SIG-M5 treated with dmso at 0.1 percent for 504 hours (cell line): ENCODE measurements at regions not wholly inside any gene's neighbourhood (a gene's known extent, or its start where the extent isn't known, plus 50 kb on each side); places are given as distances from the start of the nearest gene placed in this dataset.

Experiments
- DNase-seq: peaks from one replicate; lab custom pipeline; 2025; ENCODE audit not compliant: unreplicated experiment; lab: John Stamatoyannopoulos, UW

DNA sequence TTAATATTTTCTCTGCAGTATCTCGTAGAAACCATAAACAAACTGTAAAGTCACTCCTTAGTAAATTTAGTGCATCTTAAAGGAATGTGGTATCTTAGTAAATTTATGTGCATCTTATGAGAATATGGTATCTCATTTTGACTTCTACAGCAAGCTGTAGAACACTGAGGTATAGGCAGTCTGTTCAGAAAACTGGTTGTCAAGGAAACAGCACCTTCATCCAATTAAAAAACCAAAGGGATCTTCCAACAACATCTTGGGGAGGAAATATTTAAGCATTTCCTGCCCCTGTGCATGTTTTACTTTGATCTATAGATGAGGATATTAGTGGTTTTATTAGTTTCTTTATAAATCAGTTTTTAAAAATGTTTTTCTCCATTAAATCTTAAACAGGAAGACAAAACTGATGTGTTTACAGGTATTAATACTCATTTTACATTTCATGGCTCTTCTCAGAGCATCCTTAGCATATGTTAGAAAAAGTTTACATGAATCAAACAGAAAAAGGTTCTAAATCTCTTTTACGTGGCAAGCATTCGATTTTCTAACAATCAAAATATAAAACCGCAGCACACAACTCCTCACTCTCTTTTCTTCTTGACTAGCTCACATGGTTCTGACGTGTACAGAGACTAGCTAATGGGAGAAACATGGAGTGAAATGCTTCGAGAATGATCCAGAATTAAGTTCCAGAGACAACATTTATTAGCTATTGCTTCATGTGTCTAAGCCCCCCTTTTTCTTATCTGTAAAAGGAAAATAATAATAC is 668.8 kb downstream of the PTPRC start:
- DNase-seq = no peak

DNA sequence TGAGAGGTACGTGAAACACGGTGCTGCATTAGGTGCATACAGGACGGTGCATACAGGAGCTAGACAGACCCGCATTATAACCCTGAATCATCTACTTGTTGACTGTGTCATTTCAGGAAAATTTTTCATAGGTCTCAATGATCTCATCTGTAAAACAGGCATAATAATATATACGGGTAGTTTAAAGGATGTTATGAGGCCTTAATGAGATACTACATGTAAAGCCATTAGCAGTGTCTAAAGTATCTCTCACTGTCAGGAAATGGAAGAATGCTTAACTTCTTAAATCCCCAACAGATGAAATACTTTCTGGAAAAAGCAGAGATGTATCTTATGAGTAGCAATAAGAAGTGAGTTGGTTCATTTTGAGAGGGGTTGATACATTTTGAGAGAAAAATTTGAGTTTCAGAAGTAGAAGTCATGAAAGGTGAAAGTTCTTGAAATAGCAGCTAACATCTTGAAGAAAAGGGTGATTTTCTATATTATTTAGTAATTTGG is 669.6 kb downstream of the PTPRC start:
- no peak for DNase-seq

DNA sequence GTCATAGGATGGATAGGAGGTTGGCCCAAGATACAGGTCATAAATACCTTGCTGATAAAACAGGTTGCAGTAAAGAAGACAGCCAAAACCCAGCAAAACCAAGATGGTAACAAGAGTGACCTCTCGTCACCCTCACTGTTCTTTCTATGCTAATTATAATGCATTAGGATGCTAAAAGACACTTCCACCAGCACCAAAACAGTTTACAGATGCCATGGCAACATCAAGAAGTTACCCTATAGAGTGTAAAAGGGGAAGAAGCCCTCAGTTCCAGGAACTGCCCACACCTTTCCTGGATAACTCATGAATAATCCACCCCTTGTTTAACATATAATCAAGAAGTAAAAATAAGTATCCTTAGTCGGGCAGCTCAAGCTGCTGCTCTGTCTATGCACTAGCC is 671.9 kb downstream of the PTPRC start:
- no peak for DNase-seq

DNA sequence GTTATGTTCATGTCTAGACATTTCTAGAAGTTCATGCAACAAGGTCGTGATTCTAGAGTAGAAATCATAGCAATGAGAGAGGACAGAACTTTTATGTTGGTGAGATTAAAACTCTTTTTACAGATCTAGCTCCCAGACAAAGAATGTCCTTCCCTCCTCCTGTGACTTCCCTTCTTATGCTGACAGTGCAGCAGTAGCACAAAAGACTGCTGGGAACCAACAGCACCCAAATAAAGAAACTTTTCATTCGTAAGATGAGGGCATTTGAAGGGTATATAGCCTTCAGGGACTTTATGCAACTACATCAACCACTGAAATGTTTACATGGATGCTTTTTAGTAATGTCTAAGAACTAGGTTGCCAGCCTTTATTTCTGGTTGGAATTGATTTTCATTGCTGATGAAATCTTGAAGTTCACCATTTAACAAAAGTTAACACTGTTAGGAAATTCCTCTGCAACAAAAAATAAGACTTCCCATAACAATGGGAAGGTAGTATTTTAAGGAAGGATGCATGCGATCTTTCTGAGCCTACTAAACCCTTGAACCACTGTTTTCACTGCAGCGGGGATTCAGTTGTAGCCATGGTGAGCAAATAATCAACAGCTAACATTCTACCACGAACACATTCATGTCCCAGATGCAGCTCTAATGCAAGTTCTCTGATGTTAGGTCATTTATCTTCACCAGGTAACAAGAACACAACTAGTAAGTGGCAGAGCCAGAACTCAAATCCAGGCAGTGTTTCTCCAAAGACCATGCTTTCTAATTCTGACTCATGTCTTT is 672.8 kb downstream of the PTPRC start:
- DNase-seq = no peak

DNA sequence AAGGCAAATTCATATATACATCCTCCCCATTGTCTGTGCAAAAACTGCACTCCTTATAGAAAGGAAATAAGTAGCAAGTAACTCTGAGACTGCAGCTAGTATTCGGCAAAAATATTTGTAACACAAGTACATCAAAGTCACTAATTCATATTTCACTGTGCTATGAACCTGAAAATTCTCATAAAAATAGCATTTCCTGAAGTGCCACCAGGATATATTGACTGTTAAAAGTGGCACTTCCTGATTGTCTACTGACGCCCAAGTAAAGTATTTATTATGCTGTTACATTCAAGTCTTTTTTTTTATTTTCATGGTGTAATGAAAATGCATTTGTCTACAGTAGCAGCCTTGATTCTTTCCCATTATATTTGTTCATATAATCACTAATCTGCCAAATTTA is 673.8 kb downstream of the PTPRC start:
- DNase-seq = no peak

DNA sequence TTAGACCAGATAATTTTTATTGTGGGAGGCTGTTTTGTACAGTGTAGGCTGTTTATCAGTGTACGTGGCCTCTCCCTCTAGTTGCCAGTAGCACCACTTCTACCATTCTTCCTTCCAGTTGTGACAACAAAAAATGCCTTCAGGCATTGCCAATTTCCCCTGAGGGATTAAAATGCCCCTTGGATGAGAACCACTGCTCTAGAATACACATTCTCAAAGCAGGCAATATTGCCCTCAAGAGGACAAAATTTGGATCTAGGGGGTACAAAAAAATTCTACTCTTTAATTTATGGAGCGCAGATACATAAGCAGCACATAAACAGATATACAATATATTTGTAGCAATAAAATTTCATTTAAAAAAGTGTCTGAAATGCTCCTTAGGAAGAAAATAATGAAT is 674.6 kb downstream of the PTPRC start:
- DNase-seq = no peak

DNA sequence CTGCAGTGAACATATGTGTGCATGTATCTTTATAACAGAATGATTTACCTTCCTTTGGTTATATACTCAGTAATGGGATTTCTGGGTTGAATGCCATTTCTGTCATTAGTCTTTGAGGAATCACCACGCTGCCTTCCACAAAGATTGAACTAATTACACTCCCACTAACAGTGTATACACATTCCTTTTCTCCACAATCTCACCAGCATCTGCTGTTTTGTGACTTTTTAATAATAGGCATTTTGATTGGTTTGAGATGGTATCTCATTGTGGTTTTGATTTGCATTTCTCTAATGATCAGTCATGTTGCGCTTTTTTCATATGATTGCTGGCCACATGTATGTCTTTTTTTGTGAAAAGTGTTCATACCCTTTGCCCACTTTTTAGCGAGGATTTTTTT is 680.5 kb downstream of the PTPRC start:
- no peak for DNase-seq

DNA sequence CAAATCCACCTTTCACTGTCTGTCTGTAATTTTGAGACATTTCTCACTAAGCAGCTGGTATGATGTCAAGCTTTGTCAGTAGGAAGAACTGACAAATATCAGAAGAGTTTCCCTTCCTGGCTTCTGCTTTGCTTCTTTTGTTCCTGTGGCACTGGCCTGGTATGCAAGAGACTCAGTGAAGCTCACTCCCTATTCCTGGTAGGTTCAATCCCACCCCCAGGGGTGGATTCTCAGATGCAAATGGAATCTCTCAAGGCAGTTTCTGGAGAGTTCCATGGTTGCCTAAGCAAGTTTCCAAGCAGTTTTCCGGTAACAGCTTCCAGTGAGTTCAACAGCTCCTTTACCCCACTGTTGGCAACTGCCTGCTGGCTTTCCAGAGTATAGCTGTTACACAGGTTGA is 683.4 kb downstream of the PTPRC start:
- DNase-seq = no peak

DNA sequence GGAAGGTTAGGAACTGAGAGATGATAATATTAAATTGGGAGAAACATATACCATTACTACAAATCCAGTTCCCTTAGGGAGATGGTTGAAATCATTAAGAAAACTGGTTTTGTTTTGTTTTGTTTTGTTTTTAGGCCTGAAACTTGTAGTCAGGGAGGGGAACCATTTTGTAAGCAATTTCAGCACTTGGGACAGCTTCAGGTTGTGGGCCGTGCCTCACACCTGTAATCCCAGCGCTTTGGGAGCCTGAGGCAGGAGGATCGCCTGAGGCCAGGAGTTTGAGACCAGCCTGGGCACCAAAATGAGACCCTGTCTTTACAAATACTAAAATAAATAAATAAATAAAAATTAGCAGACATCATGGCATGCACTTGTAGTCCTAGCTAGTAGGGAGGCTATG is 694.3 kb upstream of the NR5A2 start:
- no peak for DNase-seq

DNA sequence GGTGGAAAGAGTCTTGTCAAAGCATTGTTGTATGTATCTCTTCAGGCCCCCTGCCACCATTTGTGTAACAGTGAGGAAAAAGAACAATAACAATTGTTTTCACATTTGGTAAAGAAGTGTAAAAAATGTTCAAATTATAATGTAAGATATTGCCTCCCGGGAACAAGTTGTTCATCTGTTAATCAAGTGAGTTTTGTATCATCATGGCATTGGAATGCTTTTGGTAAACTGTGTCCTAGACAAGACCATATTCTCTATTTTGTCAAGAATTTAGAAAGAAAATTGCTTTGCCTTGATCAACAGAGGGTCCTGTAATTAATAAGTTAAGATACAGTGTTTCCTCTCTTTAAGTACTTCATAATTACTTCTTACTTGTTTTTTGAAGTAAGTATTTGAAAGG is 692.0 kb upstream of the NR5A2 start:
- DNase-seq = no peak

DNA sequence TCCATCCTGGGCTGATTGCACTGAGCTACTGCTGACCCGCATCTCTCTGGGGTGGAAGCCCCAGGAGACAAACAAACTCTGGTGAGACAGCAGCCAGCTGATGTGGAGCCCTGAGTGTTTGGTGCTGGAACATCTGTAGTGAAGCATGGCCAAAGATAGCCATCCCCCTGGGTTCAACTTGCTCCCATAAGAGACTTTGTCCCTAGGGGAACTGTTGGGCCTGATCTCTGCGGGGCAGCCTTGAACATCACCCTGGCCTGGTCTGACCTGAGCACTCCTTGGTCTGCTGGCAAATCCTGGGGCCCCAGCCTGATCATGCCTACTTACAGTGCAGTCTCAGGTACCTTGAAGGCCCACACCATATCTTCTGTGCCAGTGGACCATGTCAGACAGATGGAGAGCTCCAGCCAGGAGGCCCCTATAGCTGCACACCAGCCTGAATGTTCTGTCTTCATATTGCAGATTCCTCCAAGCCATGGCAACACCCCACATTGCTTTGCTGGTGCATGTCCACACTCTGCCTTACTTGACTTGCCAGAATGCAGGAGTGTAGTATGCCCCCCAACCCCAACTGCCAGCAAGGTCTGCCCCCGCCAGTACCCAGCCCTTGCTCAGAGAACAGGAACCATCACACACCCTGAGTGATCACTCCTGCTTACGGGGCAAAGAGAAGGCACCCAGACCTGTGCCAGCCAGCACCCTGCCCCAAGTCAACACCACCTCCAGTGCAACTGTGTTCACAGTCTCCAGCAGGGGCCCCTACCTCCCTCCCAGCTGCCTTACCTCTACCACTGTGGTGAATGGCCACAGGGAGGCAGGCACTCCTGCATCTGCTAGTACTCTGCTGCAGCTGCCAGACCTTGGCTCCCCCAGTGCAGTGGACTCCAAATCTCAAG is 690.5 kb upstream of the NR5A2 start:
- DNase-seq = no peak

DNA sequence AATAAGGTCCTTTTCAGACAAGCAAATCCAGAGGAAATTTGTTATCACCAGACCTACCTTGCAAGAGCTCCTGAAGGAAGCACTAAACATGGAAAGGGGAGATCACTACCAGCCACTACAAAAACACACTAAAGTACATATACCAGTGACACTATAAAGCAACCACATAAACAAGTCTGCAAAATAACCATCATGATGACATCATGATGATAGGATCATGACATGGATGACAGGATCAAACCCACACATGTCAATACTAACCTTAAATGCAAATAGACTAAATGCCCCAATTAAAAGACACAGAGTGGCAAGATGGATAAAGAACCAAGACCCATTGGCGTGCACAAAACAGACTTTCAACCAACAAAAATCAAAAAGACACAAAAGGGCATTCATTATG is 688.8 kb upstream of the NR5A2 start:
- DNase-seq = no peak

DNA sequence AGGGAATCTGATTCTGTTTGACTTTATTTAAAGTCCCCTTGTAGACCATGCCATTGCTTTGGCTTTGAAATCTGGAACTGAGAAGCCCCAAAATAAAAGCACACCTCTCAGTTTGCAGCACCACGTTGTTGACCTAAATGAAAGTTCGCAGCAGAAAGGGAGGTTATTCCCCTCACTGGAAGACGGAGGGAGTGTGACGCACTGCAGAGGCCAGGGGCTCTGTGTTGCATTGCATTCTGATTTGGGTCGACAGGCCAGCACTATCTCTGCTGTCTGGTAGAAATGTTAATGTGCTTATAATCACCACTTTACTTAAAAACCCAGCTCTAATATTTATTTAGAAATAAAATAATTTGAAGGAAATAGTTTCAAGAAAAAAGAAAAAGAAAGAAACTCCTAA is 675.2 kb upstream of the NR5A2 start:
- DNase-seq = no peak

DNA sequence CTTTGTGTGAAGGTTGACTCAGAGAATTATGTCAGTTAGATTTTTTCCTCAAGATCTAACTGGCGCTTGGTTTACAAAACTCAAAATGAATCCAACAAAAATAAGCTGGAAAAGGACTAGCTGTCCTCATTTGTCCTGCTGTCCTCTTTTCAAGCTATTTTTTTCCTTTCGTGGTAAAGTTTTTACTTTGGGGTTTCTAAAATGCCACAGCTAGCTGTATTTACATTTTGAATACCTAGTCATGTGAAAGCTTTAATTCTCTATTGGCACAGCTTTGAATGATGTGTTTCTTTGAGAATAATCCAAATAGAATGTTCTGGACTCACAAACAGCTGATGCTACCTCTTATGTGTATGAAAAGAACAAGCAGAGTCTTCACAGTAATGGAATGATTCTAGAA is 673.6 kb upstream of the NR5A2 start:
- DNase-seq = no peak

DNA sequence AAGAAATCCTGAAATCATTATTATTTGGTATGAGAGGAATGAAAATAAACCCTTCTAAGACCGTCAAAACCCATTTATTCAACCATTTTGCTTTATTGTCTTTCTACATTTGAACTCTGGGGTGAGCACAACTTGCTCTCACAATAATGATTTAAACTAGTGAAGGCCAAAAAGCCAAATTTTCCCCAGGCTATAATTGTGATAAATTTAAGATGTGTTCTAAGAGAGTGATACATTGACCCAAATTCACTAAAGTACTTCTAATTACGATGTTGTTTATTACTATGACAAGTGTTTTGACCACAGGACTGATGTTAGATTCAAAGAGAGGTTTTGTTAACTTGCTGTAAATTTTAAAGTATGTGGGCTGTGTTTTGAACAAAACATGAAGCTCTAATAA is 670.9 kb upstream of the NR5A2 start:
- DNase-seq = no peak

DNA sequence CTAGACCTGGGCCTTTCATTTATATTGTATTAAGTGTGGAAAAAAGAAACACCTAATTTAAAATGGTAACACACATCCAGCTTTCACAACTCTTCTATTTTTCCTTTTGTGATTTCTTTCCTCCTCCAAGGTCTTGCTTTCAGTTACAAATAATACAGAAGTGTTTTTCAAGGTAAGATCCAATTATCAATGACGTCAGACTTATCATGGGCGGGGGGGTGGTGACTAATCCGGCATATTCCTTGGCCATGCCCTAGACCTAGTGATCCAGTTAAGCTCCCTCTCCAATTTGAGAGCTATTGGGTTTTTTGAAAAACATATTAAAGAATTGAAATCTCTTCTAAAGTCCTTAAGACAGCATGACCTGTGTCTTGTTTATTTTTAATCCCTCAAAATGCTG is 669.9 kb upstream of the NR5A2 start:
- no peak for DNase-seq

DNA sequence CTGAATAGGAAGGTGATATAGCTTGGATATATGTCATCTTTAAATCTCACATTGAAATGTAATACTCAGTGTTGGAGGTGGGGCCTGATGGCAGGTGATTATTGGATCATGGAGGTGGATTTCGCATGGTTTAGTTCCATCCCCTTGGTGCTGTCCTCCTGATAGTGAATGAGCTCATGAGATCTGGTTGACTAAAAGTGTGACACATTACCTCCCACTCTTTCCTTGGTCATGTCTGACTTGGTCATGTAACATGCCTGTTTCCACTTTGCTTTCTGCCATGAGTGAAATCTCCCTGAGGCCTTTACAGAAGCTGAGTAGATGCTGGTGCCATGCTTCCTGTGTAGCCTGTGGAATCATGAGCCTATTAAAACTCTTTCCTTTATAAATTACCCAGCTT is 664.5 kb upstream of the NR5A2 start:
- no peak for DNase-seq

DNA sequence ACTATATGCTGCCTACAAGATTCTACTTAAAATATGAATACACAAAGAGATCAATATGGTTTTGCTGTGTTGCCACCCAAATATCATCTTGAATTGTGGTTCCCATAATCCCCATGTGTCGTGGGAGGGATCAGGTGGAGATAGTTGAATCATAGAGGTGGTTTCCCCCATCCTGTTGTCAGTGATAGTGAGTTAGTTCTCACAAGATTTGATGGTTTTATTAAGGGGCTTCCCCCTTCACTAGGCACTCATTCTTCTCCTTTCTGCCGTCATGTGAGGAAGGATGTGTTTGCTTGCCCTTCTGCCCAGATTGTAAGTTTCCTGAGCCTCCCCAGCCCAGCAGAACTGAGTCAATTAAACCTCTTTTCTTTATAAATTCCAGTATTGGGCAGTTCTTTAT is 654.4 kb upstream of the NR5A2 start:
- DNase-seq = no peak

DNA sequence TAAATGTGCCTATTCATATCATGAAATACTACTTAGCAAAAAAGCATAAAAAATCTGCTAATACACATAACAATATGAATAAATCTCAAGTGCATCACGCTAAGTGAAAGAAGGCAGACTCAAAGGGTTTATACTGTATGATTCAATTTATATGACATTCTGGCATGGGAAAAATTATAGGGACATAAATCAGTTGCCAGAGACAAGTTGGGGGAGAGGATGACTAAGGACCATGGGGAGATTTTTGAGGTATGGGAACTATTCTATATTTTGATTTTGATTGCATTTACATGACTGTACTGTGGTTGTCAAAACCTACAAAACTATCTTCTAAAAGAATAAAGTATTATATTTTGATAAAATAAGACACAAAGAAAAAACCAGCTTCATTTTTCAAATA is 650.3 kb upstream of the NR5A2 start:
- DNase-seq = no peak

DNA sequence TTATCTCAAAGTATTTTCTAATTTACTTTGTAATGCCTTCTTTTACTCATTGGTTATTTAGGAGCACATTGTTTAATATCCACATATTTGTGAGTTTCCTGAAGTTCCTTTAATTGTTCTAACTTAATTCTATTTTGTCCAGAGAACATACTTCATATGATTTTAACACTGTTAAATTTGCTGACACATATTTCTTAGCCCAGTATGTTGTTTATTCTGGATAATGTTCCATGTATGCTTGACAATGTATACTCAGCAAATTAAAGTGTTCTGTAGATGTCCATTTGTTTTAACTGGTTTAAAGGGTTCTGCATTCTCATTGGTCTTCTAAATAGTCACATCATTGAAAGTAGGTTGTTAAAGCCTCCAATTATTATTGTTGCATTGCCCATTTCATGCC is 643.7 kb upstream of the NR5A2 start:
- no peak for DNase-seq

DNA sequence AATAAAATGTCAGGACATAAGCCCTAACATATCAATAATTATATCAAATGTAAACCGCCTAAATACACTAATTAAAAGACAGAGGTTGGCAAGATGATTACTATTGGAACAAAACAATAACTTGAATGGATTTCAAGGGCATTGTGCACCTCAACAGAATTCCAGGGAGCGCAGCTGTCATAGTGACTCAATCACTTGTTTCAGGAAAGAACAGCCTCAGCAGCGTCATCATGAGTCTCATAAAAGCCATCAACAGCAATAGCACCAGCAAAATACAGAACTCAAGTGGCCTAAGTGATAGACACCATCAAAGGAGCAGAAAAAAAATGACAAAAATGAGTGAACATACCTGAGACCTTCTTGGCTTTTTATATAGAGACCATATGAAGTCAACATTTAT is 632.7 kb upstream of the NR5A2 start:
- DNase-seq = no peak

DNA sequence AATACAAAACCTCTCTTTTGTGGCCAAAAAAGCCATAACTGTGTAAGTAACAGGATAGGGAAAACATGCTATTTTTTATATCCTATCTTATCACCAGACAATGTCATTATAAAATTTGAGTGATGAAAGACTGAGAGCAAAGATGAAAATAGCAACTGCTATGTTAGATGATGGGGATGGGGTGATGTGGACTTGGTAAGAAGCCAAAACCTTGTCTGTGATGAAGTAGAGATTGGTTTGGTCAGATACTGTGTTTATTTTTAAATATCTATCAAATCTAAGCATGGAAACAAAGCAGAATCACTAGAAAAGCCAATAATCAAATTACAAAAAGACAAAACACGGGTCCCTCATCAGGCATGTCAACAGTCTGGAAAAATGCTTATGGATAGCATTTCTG is 631.1 kb upstream of the NR5A2 start:
- no peak for DNase-seq
